ENCODE measurements at regions not wholly inside any gene's neighbourhood (a gene's known extent, or its start where the extent isn't known, plus 50 kb on each side); places are given as distances from the start of the nearest gene placed in this dataset.
"Not testable (repeated sequence)": the region's sequence is repeated elsewhere in the genome, so short reads cannot be mapped to it uniquely, and the experiment has no call there.

DNA sequence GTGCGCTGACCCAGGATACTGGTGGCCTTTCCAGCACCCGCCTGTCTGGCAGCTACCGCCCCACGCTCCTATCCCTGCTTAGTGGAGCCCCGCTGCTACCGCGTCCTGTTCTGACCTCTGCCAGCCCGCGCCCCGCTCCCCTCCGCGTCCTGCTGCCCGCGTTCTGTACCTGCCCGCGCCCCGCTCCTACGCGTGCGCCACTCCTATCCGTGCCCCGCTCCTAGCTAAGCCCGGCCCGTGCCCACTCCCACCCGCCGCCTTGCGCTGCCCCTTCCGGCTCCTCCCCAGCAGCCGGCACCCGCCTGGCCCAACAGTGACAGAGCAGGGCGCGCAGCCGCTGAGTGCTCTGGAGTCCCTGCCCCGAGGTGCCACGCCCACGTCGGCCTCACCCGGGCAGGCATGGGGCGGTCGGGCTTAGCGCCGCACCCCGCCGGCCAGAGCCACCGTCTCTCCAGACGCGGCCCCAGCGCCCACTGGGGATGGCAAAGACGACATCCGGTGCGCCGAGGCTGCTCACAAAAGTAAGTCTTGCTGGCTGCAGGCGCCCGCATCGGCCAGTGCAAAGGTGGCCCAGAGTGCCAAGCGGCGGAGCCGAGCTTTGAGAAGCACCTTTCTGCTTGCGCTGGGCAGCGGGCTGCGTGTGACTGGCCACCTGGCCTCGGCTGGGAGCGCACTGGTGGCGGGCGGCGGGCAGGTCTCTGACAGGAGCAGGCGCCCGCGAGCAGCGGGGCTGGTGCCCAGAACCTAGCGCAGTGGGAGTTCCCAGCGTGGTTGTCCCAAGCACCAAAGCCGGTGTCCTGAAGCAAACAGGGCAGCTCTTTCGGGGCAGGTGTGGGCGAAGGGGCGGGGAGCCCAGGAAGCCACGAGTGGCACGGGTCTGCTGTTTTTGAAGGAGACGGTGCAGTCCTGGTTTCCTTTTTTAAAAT, 56.5 kb downstream of the PROP1 start:
- TF ChIP-seq EZH2 (IDR thresholded peaks at IDR 0.05); POLR2AphosphoS5 (IDR thresholded peaks at IDR 0.05; ENCODE audit: borderline replicate concordance, low read depth, low read length): not testable (repeated sequence)

Data from SK-N-MC (cell line).